Mucosa of descending colon (tissue), 3 donors: ENCODE measurements at regions not wholly inside any gene's neighbourhood (a gene's known extent, or its start where the extent isn't known, plus 50 kb on each side); places are given as distances from the start of the nearest gene placed in this dataset.

Source experiments
- ATAC-seq: fragments of 200-7000 bp; cut with Tn5 transposase; one replicate; pipeline ENCODE4 v1.9.1; 2020; ENCODE audit warnings: mild to moderate bottlenecking, moderate library complexity
- DNase-seq, 3 donors: peaks; one replicate each; pipeline ENCODE4 v3.0.0-alpha.2; 2020
- H3K36me3 ChIP-seq: fragments of 200-600 bp; one replicate; pipeline ENCODE4 v1.8.0; 2021; ENCODE audit warnings: low read depth, mild to moderate bottlenecking
- H3K4me1 ChIP-seq: fragments of 200-600 bp; one replicate; pipeline ENCODE4 v1.8.0; 2021; ENCODE audit warnings: low read depth, mild to moderate bottlenecking
- H3K4me3 ChIP-seq: fragments of 200-600 bp; one replicate; pipeline ENCODE4 v1.8.0; 2021; ENCODE audit warnings: mild to moderate bottlenecking
- H3K9me3 ChIP-seq: fragments of 200-600 bp; one replicate; pipeline ENCODE4 v1.8.0; 2021; ENCODE audit warnings: mild to moderate bottlenecking
- CTCF ChIP-seq: fragments of 200-600 bp; IDR thresholded peaks from one replicate; pipeline ENCODE4 v1.8.0; 2022; ENCODE audit warnings: antibody characterized with exemption, mild to moderate bottlenecking
- intact Hi-C, 2 donors: fragments of 100-400 bp; cut with DNase I in 1 of 2; cut with micrococcal nuclease in 1 of 2; formaldehyde crosslinking; loops; one replicate each; pipeline versions ENCODE4 v1.11.0 to v1.11.1; 2022; cut with DNase I, micrococcal nuclease
- donor health status: DM: no; HTN: no; CAD: no; lungs with moderate emphysema.
- donor health status: DM: no; HTN: no; CAD: no.
- donor health status: DM: no; HTN: yes; CAD: no.

GRCh38 chr2:35873921-35874320, 481.7 kb upstream of the CRIM1 start:
- H3K4me3 ChIP-seq = no peak overlapping the region
- no peak for TF ChIP-seq CTCF
- intact Hi-C loops = no loop called here
- no peaks in the 10 kb centered on the region for H3K9me3 ChIP-seq
- no peaks in the 10 kb centered on the region for H3K4me1 ChIP-seq
- ATAC-seq (no peak), DNase-seq (no peak)
- no peaks in the 10 kb centered on the region for H3K36me3 ChIP-seq

- ATAC-seq = no peak
- Histone ChIP-seq H3K4me3 (no peak overlapping the region), H3K36me3 (no peaks in the 10 kb centered on the region), H3K4me1 (no peaks in the 10 kb centered on the region), H3K9me3 (no peaks in the 10 kb centered on the region)
- no peak for DNase-seq
- no peak for TF ChIP-seq CTCF
- intact Hi-C loops = no loop called here
These were observed 483.9 kb upstream of the CRIM1 start for GRCh38 chr2:35871672-35872071.

- TF ChIP-seq CTCF = no peak
- intact Hi-C loops = no loop called here
- Histone ChIP-seq H3K36me3 (no peaks in the 10 kb centered on the region), H3K4me1 (no peaks in the 10 kb centered on the region), H3K4me3 (no peak overlapping the region), H3K9me3 (no peaks in the 10 kb centered on the region)
- no peak for ATAC-seq
- DNase-seq = no peak
These were observed 484.9 kb upstream of the CRIM1 start for GRCh38 chr2:35870713-35871112.

GRCh38 chr2:35864141-35864540, 491.4 kb upstream of the CRIM1 start:
- no peak for DNase-seq
- intact Hi-C loops = no loop called here
- Histone ChIP-seq H3K36me3 (no peaks in the 10 kb centered on the region), H3K9me3 (no peaks in the 10 kb centered on the region), H3K4me3 (no peak overlapping the region), H3K4me1 (no peaks in the 10 kb centered on the region)
- TF ChIP-seq CTCF = no peak
- no peak for ATAC-seq

GRCh38 chr2:35858216-35858615, 497.4 kb upstream of the CRIM1 start:
- DNase-seq (no peak), ATAC-seq (no peak)
- Histone ChIP-seq H3K4me1 (no peaks in the 10 kb centered on the region), H3K36me3 (no peaks in the 10 kb centered on the region), H3K9me3 (no peaks in the 10 kb centered on the region), H3K4me3 (no peak overlapping the region)
- no peak for TF ChIP-seq CTCF
- intact Hi-C loops = no loop called here

- H3K9me3 ChIP-seq = no peaks in the 10 kb centered on the region
- no peaks in the 10 kb centered on the region for H3K36me3 ChIP-seq
- DNase-seq (no peak), ATAC-seq (no peak)
- no peaks in the 10 kb centered on the region for H3K4me1 ChIP-seq
- intact Hi-C loops = no loop called here
- no peak overlapping the region for H3K4me3 ChIP-seq
- TF ChIP-seq CTCF = no peak
These were observed 498.1 kb upstream of the CRIM1 start for GRCh38 chr2:35857498-35857897.
